ENCODE measurements at regions not wholly inside any gene's neighbourhood (a gene's known extent, or its start where the extent isn't known, plus 50 kb on each side); places are given as distances from the start of the nearest gene placed in this dataset.

GRCh38 chr5:133691448-133691847 lies 79.1 kb upstream of the FSTL4 start:
- no peak for TF ChIP-seq POLR2A (IDR thresholded peaks at IDR 0.05)
- TF ChIP-seq CTCF (IDR thresholded peaks at IDR 0.05) = no peak

Data from testis (tissue), 2 donors.